SU-DHL-6 (cell line): ENCODE measurements at regions not wholly inside any gene's neighbourhood (a gene's known extent, or its start where the extent isn't known, plus 50 kb on each side); places are given as distances from the start of the nearest gene placed in this dataset.

Source experiments
- EZH2phosphoT487 ChIP-seq: fragments of 200-600 bp; sonication (generic), shearing (Covaris generic); conservative IDR thresholded peaks from 2 replicates; pipeline ENCODE4 v1.6.1; 2018; ENCODE audit warnings: mild to moderate bottlenecking, antibody characterized with exemption, low read length, moderate library complexity, mixed read lengths
- TF ChIP-seq, protein P1 (sequence below): fragments of 200-600 bp; sonication (generic); IDR thresholded peaks from one replicate; pipeline ENCODE4 v1.5.1; 2017; ENCODE audit warnings: antibody characterized with exemption, mild to moderate bottlenecking, low read length, moderate library complexity; ENCODE audit not compliant: insufficient read depth, poor library complexity, severe bottlenecking

DNA sequence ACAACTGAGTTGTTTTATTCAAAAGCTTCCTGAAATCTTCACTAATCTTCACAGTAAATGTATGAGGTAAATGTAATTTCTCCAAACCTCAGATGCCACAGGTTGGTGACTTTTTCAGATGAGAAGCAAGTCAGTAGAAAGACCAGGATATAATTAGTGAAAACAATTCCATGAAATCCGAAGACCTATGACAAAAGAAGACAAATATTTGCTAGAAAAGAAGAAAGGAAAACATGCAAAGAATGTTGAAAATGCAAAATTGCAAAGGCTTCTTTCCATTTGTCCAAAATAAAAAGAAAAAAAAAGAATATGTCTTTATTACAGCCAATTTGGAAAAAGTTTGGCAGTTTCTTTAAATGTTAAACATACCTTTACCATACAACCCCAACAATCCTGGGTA lies 88.3 kb upstream of the MYRIP start:
- TF ChIP-seq, protein P1, sequence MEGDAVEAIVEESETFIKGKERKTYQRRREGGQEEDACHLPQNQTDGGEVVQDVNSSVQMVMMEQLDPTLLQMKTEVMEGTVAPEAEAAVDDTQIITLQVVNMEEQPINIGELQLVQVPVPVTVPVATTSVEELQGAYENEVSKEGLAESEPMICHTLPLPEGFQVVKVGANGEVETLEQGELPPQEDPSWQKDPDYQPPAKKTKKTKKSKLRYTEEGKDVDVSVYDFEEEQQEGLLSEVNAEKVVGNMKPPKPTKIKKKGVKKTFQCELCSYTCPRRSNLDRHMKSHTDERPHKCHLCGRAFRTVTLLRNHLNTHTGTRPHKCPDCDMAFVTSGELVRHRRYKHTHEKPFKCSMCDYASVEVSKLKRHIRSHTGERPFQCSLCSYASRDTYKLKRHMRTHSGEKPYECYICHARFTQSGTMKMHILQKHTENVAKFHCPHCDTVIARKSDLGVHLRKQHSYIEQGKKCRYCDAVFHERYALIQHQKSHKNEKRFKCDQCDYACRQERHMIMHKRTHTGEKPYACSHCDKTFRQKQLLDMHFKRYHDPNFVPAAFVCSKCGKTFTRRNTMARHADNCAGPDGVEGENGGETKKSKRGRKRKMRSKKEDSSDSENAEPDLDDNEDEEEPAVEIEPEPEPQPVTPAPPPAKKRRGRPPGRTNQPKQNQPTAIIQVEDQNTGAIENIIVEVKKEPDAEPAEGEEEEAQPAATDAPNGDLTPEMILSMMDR: no peak
- TF ChIP-seq EZH2phosphoT487: no peak
